ENCODE measurements at regions not wholly inside any gene's neighbourhood (a gene's known extent, or its start where the extent isn't known, plus 50 kb on each side); places are given as distances from the start of the nearest gene placed in this dataset.

- no peak for DNase-seq
- Histone ChIP-seq H3K36me3 (no peaks in the 10 kb centered on the region), H3K9me3 (no peaks in the 10 kb centered on the region), H3K27me3 (no peaks in the 10 kb centered on the region), H3K4me3 (no peak overlapping the region)
Measured at GRCh38 chr12:3990501-3991280, 117.5 kb upstream of the PARP11 start.

GRCh38 chr12:3989218-3989550, 116.0 kb upstream of the PARP11 start:
- no peak for DNase-seq
- no peaks in the 10 kb centered on the region; the same call in 1 of the 2 replicates for H3K9me3 ChIP-seq
- H3K4me3 ChIP-seq: no peak overlapping the region
- no peaks in the 10 kb centered on the region for H3K27me3 ChIP-seq
- no peaks in the 10 kb centered on the region for H3K36me3 ChIP-seq

GRCh38 chr12:3988519-3989217, 115.5 kb upstream of the PARP11 start:
- H3K9me3 ChIP-seq: no peaks in the 10 kb centered on the region; the same call in 1 of the 2 replicates
- no peak overlapping the region for H3K4me3 ChIP-seq
- H3K36me3 ChIP-seq: no peaks in the 10 kb centered on the region
- no peak for DNase-seq
- no peaks in the 10 kb centered on the region for H3K27me3 ChIP-seq

- H3K9me3 ChIP-seq: no peaks in the 10 kb centered on the region; the same call in 1 of the 2 replicates
- no peak for DNase-seq
- H3K27me3 ChIP-seq: no peaks in the 10 kb centered on the region
- H3K36me3 ChIP-seq: no peaks in the 10 kb centered on the region
- no peak overlapping the region for H3K4me3 ChIP-seq
Measured at GRCh38 chr12:3987571-3987970, 114.4 kb upstream of the PARP11 start.

GRCh38 chr12:3980504-3981272, 107.5 kb upstream of the PARP11 start:
- H3K36me3 ChIP-seq: no peaks in the 10 kb centered on the region
- H3K27me3 ChIP-seq: no peaks in the 10 kb centered on the region
- DNase-seq: no peak
- H3K4me3 ChIP-seq: no peak overlapping the region
- no peaks in the 10 kb centered on the region; the same call in 1 of the 2 replicates for H3K9me3 ChIP-seq

- no peak for DNase-seq
- H3K36me3 ChIP-seq: no peaks in the 10 kb centered on the region
- H3K27me3 ChIP-seq: no peaks in the 10 kb centered on the region
- no peaks in the 10 kb centered on the region for H3K9me3 ChIP-seq
- H3K4me3 ChIP-seq: no peak overlapping the region
Measured at GRCh38 chr12:3977621-3978020, 104.4 kb upstream of the PARP11 start.

GRCh38 chr12:3976351-3976938, 103.2 kb upstream of the PARP11 start:
- Histone ChIP-seq H3K36me3 (no peaks in the 10 kb centered on the region), H3K4me3 (no peak overlapping the region), H3K9me3 (no peaks in the 10 kb centered on the region), H3K27me3 (no peaks in the 10 kb centered on the region)
- DNase-seq: no peak

- no peaks in the 10 kb centered on the region for H3K36me3 ChIP-seq
- no peaks in the 10 kb centered on the region for H3K27me3 ChIP-seq
- H3K9me3 ChIP-seq: no peaks in the 10 kb centered on the region
- DNase-seq: no peak
- H3K4me3 ChIP-seq: no peak overlapping the region
Measured at GRCh38 chr12:3975652-3976051, 102.5 kb upstream of the PARP11 start.

- H3K36me3 ChIP-seq: no peaks in the 10 kb centered on the region
- H3K4me3 ChIP-seq: no peak overlapping the region
- no peaks in the 10 kb centered on the region for H3K9me3 ChIP-seq
- DNase-seq: no peak
- no peaks in the 10 kb centered on the region for H3K27me3 ChIP-seq
Measured at GRCh38 chr12:3974883-3975282, 101.7 kb upstream of the PARP11 start.

GRCh38 chr12:3973973-3974644, 100.9 kb upstream of the PARP11 start:
- no peaks in the 10 kb centered on the region for H3K9me3 ChIP-seq
- no peak for DNase-seq
- no peaks in the 10 kb centered on the region for H3K36me3 ChIP-seq
- H3K27me3 ChIP-seq: no peaks in the 10 kb centered on the region
- H3K4me3 ChIP-seq: no peak overlapping the region

- Histone ChIP-seq H3K27me3 (no peaks in the 10 kb centered on the region), H3K36me3 (no peaks in the 10 kb centered on the region), H3K9me3 (no peaks in the 10 kb centered on the region), H3K4me3 (no peak overlapping the region)
- DNase-seq: no peak
Measured at GRCh38 chr12:3973269-3973884, 100.2 kb upstream of the PARP11 start.

GRCh38 chr12:3972576-3972975, 99.4 kb upstream of the PARP11 start:
- Histone ChIP-seq H3K27me3 (no peaks in the 10 kb centered on the region), H3K4me3 (no peak overlapping the region), H3K36me3 (no peaks in the 10 kb centered on the region), H3K9me3 (no peaks in the 10 kb centered on the region)
- no peak for DNase-seq

GRCh38 chr12:3968523-3968922, 95.3 kb upstream of the PARP11 start:
- no peaks in the 10 kb centered on the region for H3K27me3 ChIP-seq
- H3K4me3 ChIP-seq: no peak overlapping the region
- H3K36me3 ChIP-seq: no peaks in the 10 kb centered on the region
- H3K9me3 ChIP-seq: no peaks in the 10 kb centered on the region
- no peak for DNase-seq

- Histone ChIP-seq H3K27me3 (no peaks in the 10 kb centered on the region), H3K36me3 (no peaks in the 10 kb centered on the region), H3K9me3 (no peaks in the 10 kb centered on the region), H3K4me3 (no peak overlapping the region)
- no peak for DNase-seq
Measured at GRCh38 chr12:3967556-3968160, 94.5 kb upstream of the PARP11 start.

- H3K36me3 ChIP-seq: no peaks in the 10 kb centered on the region
- no peaks in the 10 kb centered on the region for H3K27me3 ChIP-seq
- H3K9me3 ChIP-seq: no peaks in the 10 kb centered on the region
- H3K4me3 ChIP-seq: no peak overlapping the region
- no peak for DNase-seq
Measured at GRCh38 chr12:3966376-3966775, 93.2 kb upstream of the PARP11 start.

- no peak overlapping the region for H3K4me3 ChIP-seq
- H3K27me3 ChIP-seq: no peaks in the 10 kb centered on the region
- H3K36me3 ChIP-seq: no peaks in the 10 kb centered on the region
- no peak for DNase-seq
- H3K9me3 ChIP-seq: no peaks in the 10 kb centered on the region
Measured at GRCh38 chr12:3965046-3965445, 91.8 kb upstream of the PARP11 start.

All from MG63 (cell line).